GM18505 (cell line): ENCODE measurements at regions not wholly inside any gene's neighbourhood (a gene's known extent, or its start where the extent isn't known, plus 50 kb on each side); places are given as distances from the start of the nearest gene placed in this dataset.

Experiments used
- ATAC-seq: cut with Tn5 transposase; IDR thresholded peaks from one replicate; pipeline ENCODE4 v1.9.1; 2021; ENCODE audit not compliant: unreplicated experiment
- POLR2A ChIP-seq: IDR thresholded peaks from 4 replicates; pipeline ENCODE4 v1.6.1; 2011; ENCODE audit warnings: borderline replicate concordance; ENCODE audit not compliant: insufficient read depth, insufficient read length; ENCODE audit errors: extremely low read depth

GRCh38 chr1:81109038-81109437 lies 691.7 kb upstream of the ADGRL2 start:
- no peak for ATAC-seq
- no peak for TF ChIP-seq POLR2A

DNA sequence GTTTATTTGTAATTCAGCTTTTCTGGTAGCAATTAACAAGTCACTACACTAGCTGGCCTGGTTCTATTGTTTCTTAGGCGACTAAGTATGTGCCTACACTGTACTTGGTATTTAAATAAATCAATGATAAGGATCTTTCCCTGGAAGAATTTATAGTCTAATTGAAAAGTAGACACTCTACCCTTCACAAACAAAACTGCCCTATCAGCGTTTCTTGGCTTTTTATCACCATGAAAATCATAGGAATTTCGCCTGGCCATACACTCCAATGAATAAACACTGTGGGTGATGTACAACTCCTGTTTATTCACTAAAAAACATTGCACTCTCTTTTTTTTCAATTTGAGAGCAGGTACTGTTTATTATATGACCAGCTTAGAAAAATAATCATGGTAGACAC lies 702.9 kb upstream of the ADGRL2 start:
- ATAC-seq = no peak
- TF ChIP-seq POLR2A = no peak

- TF ChIP-seq POLR2A = no peak
- no peak for ATAC-seq
These were observed 727.2 kb upstream of the ADGRL2 start for GRCh38 chr1:81073580-81073979.

GRCh38 chr1:81071969-81072753 lies 728.6 kb upstream of the ADGRL2 start:
- no peak for TF ChIP-seq POLR2A
- ATAC-seq = no peak

DNA sequence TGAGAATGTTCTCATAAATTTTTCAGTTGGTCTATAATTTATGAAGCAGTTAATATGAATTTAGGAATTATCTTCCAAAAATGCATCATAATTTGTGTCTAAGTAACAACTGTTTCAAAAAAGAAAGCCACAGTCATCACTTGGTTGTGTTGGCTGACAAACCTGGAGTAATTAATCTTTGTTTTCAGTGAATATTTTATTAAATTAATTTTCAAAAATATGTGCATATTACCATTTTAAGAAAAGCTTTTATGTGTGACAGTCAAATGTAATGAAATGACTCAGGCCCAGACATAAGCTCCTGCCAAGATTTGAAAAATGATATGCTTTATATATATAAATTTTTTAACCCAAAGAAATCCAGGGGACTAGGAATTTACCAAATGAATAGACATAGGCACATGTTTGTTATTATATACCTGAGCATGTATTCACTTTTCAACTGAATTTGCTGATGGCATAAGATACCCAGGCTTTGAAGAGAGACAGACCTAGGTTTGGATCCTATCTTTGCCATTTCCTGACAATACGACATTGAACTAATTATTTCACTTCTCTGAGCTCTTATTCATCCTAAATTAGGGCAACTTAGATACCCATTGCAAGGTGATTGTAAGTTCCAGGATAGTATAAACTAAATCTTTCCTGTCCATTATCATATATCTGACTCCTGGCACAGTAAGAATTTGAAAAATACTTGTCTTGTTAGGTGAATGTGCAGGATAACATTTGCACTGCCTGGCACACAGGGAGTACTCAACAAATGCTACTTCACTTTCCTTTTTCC lies 729.5 kb upstream of the ADGRL2 start:
- ATAC-seq = no peak
- no peak for TF ChIP-seq POLR2A

- TF ChIP-seq POLR2A = no peak
- no peak for ATAC-seq
These were observed 730.9 kb upstream of the ADGRL2 start for GRCh38 chr1:81069856-81070255.

DNA sequence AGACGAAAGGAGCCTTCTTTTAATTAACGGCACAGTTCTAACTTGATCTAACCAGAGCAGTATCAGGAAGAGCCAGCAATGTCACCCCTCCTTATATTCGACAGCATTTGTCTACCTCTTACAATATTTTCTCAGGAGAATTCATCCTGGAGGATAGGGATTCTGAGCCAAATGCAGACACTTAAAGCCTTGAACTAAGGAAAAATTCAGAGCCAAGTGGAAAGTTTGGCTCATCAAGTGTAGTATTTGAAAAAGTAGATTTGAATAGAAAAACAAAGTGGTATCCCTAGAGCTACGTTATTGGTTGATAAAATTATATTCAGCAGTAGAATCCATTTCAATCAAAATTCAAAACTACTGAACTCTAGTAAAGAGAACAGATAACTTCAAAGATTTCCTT lies 732.0 kb upstream of the ADGRL2 start:
- no peak for ATAC-seq
- TF ChIP-seq POLR2A = no peak

DNA sequence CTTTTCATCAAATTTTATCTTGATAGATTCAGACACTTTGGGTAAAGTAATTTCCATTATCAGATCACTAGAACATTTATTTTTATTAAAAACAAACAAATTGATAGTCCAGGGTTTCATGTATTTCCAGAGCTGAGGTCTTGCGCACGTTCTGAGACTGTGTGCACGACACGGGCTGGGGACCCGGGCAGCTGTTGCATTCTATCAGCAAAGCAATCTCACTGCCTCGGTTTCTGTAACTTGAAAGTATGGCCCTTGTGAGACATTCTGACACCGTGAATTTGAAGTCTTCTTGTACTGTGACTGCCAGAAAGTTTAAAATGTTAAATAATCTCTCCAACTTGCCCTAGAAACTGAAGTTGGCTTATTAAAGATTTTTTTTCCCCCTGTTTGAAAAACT lies 746.9 kb upstream of the ADGRL2 start:
- ATAC-seq = no peak
- TF ChIP-seq POLR2A = no peak

- ATAC-seq = no peak
These were observed 748.6 kb upstream of the ADGRL2 start for GRCh38 chr1:81052162-81052561.

DNA sequence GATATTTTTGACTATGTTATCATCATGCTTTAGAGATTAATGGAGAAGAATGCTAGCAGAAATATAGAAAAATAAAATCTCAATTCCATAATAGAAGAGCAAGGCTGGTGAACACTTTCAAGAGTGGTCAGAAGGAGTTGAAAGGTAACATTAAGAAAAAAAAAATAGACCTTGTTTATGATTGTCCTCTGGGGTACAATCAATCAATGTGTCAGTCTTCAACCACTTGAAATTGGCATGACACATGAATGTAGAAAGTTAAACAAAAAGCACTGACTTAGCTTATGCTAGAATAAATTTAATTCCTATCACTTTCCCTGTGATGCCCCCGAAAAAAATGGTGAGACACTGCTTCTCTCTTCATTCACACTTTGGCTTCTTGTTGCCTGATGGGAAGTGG lies 750.3 kb upstream of the ADGRL2 start:
- no peak for ATAC-seq
- no peak for TF ChIP-seq POLR2A

More at GRCh38 chr1:81052162-81052561, 748.6 kb upstream of the ADGRL2 start:
- no peak for TF ChIP-seq POLR2A

- ATAC-seq = no peak
- TF ChIP-seq POLR2A = no peak
These were observed 756.0 kb upstream of the ADGRL2 start for GRCh38 chr1:81044708-81045107.

GRCh38 chr1:81042225-81042624 lies 758.5 kb upstream of the ADGRL2 start:
- TF ChIP-seq POLR2A = no peak
- no peak for ATAC-seq

- no peak for TF ChIP-seq POLR2A
- no peak for ATAC-seq
These were observed 766.4 kb upstream of the ADGRL2 start for GRCh38 chr1:81034291-81034690.

DNA sequence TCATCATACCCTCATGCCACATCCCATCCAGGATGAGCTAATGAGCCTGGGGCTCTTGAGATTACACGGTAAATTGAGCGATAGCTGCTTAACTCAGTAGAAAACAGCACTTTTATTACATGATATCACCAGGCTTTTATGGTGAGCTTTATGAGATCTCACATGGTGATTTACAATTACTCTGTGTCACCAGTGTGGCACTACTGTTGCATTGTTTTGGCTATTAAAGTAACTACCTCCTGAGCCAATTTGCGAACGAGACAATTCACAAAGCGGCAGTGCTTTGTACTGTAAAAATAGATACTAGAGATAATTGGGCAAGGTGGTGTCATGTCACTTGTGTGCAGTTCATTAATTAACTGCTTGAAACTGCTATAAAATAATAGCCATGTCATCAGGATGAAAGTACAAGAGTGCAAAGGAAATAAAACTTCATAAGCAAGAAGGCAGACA lies 767.7 kb upstream of the ADGRL2 start:
- no peak for ATAC-seq
- no peak for TF ChIP-seq POLR2A
